K562 (cell line): ENCODE measurements at regions not wholly inside any gene's neighbourhood (a gene's known extent, or its start where the extent isn't known, plus 50 kb on each side); places are given as distances from the start of the nearest gene placed in this dataset.

ENCODE experiments used
- ATAC-seq: fragments of 200-7000 bp; cut with Tn5 transposase; 3 replicates; pipeline ENCODE4 v1.9.1; 2020; ENCODE audit warnings: moderate library complexity
- BruUV-seq: library from RNA; stranded (reverse); fragments of 400-500 nt; replicated peaks from 2 replicates; lab custom pipeline; 2021; lab: Mats Ljungman, UMichigan
- CTCF ChIA-PET: fragments of 300-600 bp; formaldehyde crosslinking; extraction: SDS; loops from one replicate; lab custom pipeline; 2021; ENCODE audit warnings: low intra/inter-chr PET ratio; lab: Yijun Ruan, JAX
- POLR2A ChIA-PET: fragments of 300-600, 350-650 bp; sonication (Branson Sonifier 250); formaldehyde crosslinking; extraction: SDS; loops from one replicate; lab custom pipeline; 2021; ENCODE audit warnings: antibody characterized with exemption, inconsistent platforms; lab: Yijun Ruan, JAX
- DNase-seq, 4 experiments: peaks; one replicate each; pipeline versions ENCODE4 v3.0.0 to v3.0.0-alpha.2; 2011 to 2018; ENCODE audit warnings: low spot score in 3 of 4, mixed read lengths in 3 of 4; ENCODE audit errors: extremely low read depth in 1 of 4
- FAIRE-seq: peaks from 2 replicates; lab custom pipeline; 2011; peaks lifted over from hg19 to GRCh38; lab: Jason Lieb, UNC
- H2AFZ ChIP-seq: 2 replicates; pipeline ENCODE4 v1.6.0; 2011; ENCODE audit warnings: low read depth, low read length, control low read depth, inconsistent platforms
- H3K27ac ChIP-seq: fragments of 200-600 bp; 3 replicates; pipeline ENCODE4 v1.8.0; 2011; ENCODE audit warnings: low read depth, mild to moderate bottlenecking, control low read depth, inconsistent platforms, low read length, moderate library complexity, mixed read lengths; ENCODE audit errors: extremely low read depth
- H3K27me3 ChIP-seq, 2 experiments: fragments of 300-600 bp in 1 of 2; 2 replicates in 1 of 2; 3 replicates in 1 of 2; pipeline versions ENCODE4 v1.6.0 to v1.8.0; 2011; ENCODE audit warnings: inconsistent platforms in 2 of 2, low read length in 2 of 2, mild to moderate bottlenecking in 1 of 2, mixed read lengths in 1 of 2, moderate library complexity in 1 of 2; ENCODE audit not compliant: control insufficient read depth in 2 of 2, insufficient read depth in 2 of 2
- H3K36me3 ChIP-seq: fragments of 300-600 bp; 3 replicates; pipeline ENCODE4 v1.8.0; 2011; ENCODE audit warnings: mild to moderate bottlenecking, low read length, inconsistent platforms; ENCODE audit not compliant: control insufficient read depth, insufficient read depth
- H3K4me1 ChIP-seq, 2 experiments: fragments of 200-600 bp in 1 of 2; replicated peaks in 1 of 2; 2 replicates in 1 of 2; 3 replicates in 1 of 2; pipeline versions ENCODE4 v1.5.1 to v1.8.0; 2011; ENCODE audit warnings: inconsistent platforms in 2 of 2, low read length in 2 of 2, mild to moderate bottlenecking in 1 of 2, mixed read lengths in 1 of 2, moderate library complexity in 1 of 2; ENCODE audit not compliant: control insufficient read depth in 2 of 2, insufficient read depth in 2 of 2
- H3K4me2 ChIP-seq: 2 replicates; pipeline ENCODE4 v1.6.1; 2011; ENCODE audit warnings: low read length, control low read depth, inconsistent platforms, mixed read lengths; ENCODE audit not compliant: insufficient read depth
- H3K4me3 ChIP-seq: fragments of 200-600 bp; sonication (generic), shearing (Covaris generic); 2 replicates; pipeline ENCODE4 v1.5.1; 2016; ENCODE audit warnings: control low read depth, inconsistent platforms
- H3K79me2 ChIP-seq: fragments of 200-600 bp; 3 replicates; pipeline ENCODE4 v1.8.0; 2011; ENCODE audit warnings: low read length, inconsistent platforms; ENCODE audit not compliant: control insufficient read depth, insufficient read depth
- H3K9ac ChIP-seq, 2 experiments: 2 replicates each; pipeline versions ENCODE4 v1.6.0 to v1.6.1; 2011; ENCODE audit warnings: low read depth in 2 of 2, low read length in 2 of 2, control low read depth in 1 of 2, inconsistent platforms in 1 of 2, mild to moderate bottlenecking in 1 of 2, mixed read lengths in 1 of 2; ENCODE audit not compliant: insufficient read depth in 1 of 2
- H3K9me1 ChIP-seq: one replicate; pipeline ENCODE4 v1.6.0; 2011; ENCODE audit warnings: inconsistent platforms, mild to moderate bottlenecking, low read length, moderate library complexity; ENCODE audit not compliant: control insufficient read depth, insufficient read depth
- H3K9me3 ChIP-seq: replicated peaks from 2 replicates; pipeline ENCODE4 v1.5.1; 2011; ENCODE audit warnings: low read depth, low read length, inconsistent platforms; ENCODE audit not compliant: control insufficient read depth, insufficient read depth
- H4K20me1 ChIP-seq: replicated peaks from 2 replicates; pipeline ENCODE4 v1.6.1; 2011; ENCODE audit warnings: low read length, inconsistent platforms, mixed read lengths; ENCODE audit not compliant: control insufficient read depth, insufficient read depth
- ARID3A ChIP-seq: IDR thresholded peaks from 2 replicates; pipeline ENCODE4 v1.6.1; 2012; ENCODE audit warnings: low read depth, low read length, improper control_type of control experiment, borderline replicate concordance
- CCAR2 ChIP-seq: fragments of 200-400 bp; formaldehyde crosslinking; IDR thresholded peaks from 2 replicates; pipeline ENCODE4 v1.6.1; 2017; ENCODE audit warnings: mild to moderate bottlenecking, low read depth, low read length
- ETV6 ChIP-seq, 3 experiments: fragments of 150-350 bp in 1 of 3; sonication (generic) in 1 of 3; formaldehyde crosslinking in 1 of 3; IDR thresholded peaks; 2 replicates each; pipeline versions ENCODE4 v1.6.1 to v1.8.0; 2014 to 2022; ENCODE audit warnings: borderline replicate concordance in 2 of 3, low read depth in 2 of 3, antibody characterized with exemption in 1 of 3, low read length in 1 of 3, mild to moderate bottlenecking in 1 of 3, missing genetic modification reagents in 1 of 3
- FOXK2 ChIP-seq, 2 experiments: fragments of 450-650 bp; IDR thresholded peaks in 1 of 2; conservative IDR thresholded peaks in 1 of 2; 2 replicates each; pipeline ENCODE4 v1.6.1; 2016; ENCODE audit warnings: low read depth in 2 of 2, mild to moderate bottlenecking in 1 of 2
- MAFK ChIP-seq: IDR thresholded peaks from 2 replicates; pipeline ENCODE4 v1.6.1; 2011; ENCODE audit warnings: low read length, improper control_type of control experiment
- MAX ChIP-seq: sonication (generic); formaldehyde crosslinking; IDR thresholded peaks from 2 replicates; pipeline ENCODE4 v1.9.0; 2022; ENCODE audit warnings: mild to moderate bottlenecking, missing genetic modification reagents
- NFATC3 ChIP-seq: fragments of 450-650 bp; IDR thresholded peaks from 2 replicates; pipeline ENCODE4 v1.6.1; 2017; ENCODE audit warnings: mild to moderate bottlenecking
- NONO ChIP-seq, 2 experiments: fragments of 200-400 bp in 1 of 2; fragments of 450-650 bp in 1 of 2; formaldehyde crosslinking in 1 of 2; IDR thresholded peaks; 2 replicates each; pipeline ENCODE4 v1.6.1; 2017; ENCODE audit warnings: low read depth in 2 of 2, mild to moderate bottlenecking in 2 of 2, moderate library complexity in 2 of 2, low read length in 1 of 2
- PML ChIP-seq: IDR thresholded peaks from 2 replicates; pipeline ENCODE4 v1.6.1; 2012; ENCODE audit warnings: low read length, inconsistent platforms
- RB1 ChIP-seq: fragments of 450-650 bp; IDR thresholded peaks from 2 replicates; pipeline ENCODE4 v1.6.1; 2017; ENCODE audit warnings: low read depth, mild to moderate bottlenecking
- RBM17 ChIP-seq: fragments of 200-400 bp; formaldehyde crosslinking; IDR thresholded peaks from 2 replicates; pipeline ENCODE4 v1.6.1; 2017; ENCODE audit warnings: low read depth, mild to moderate bottlenecking, low read length, borderline replicate concordance
- ZC3H4 ChIP-seq: sonication (generic); formaldehyde crosslinking; IDR thresholded peaks from 2 replicates; pipeline ENCODE4 v1.9.0; 2021; ENCODE audit warnings: missing genetic modification reagents, borderline replicate concordance
- ZFX ChIP-seq: sonication (generic); formaldehyde crosslinking; IDR thresholded peaks from 2 replicates; pipeline ENCODE4 v1.8.0; 2022; ENCODE audit warnings: mild to moderate bottlenecking, missing genetic modification reagents, moderate library complexity
- ZNF232 ChIP-seq: sonication (generic); formaldehyde crosslinking; IDR thresholded peaks from 2 replicates; pipeline ENCODE4 v1.8.0; 2022; ENCODE audit warnings: mild to moderate bottlenecking, missing genetic modification reagents
- ZNF695 ChIP-seq: fragments of 450-650 bp; formaldehyde crosslinking; IDR thresholded peaks from 2 replicates; pipeline ENCODE4 v1.4.0; 2020; ENCODE audit warnings: mild to moderate bottlenecking, moderate library complexity
- ZNF75A ChIP-seq: fragments of 450-650 bp; formaldehyde crosslinking; IDR thresholded peaks from 2 replicates; pipeline ENCODE4 v1.4.0; 2020; ENCODE audit warnings: mild to moderate bottlenecking
- WGBS: fragments of 100-300 bp; shearing (Covaris generic); methylation state at CpG from one replicate; pipeline ENCODE4 v1.1.6; 2016; ENCODE audit warnings: low coverage, mixed read lengths; ENCODE audit not compliant: insufficient coverage; ENCODE audit errors: missing lambda C conversion rate; 5-methylcytosine and 5-hydroxymethylcytosine counted together
- in situ Hi-C: fragments of 300-500 bp; cut with MboI; formaldehyde crosslinking; loops from 4 replicates; pipeline ENCODE4 v1.15.0; 2018; ENCODE audit warnings: inconsistent platforms, mixed read lengths
- intact Hi-C: fragments of 100-400 bp; cut with micrococcal nuclease; formaldehyde crosslinking; loops from 2 replicates; pipeline ENCODE4 v1.14.2; 2022
- TF ChIP-seq, protein P1 (sequence below): fragments of 250-450 bp; sonication (Bioruptor Pico); IDR thresholded peaks from 2 replicates; pipeline ENCODE4 v1.5.0; 2021; ENCODE audit warnings: mild to moderate bottlenecking, moderate library complexity

GRCh38 chr9:68637020-68637419 lies 68.0 kb upstream of the PIP5K1B start:
- FAIRE-seq = no peak
- ATAC-seq = no peak
- H3K9me3 ChIP-seq = no peaks in the 10 kb centered on the region
- TF ChIP-seq, protein P1, sequence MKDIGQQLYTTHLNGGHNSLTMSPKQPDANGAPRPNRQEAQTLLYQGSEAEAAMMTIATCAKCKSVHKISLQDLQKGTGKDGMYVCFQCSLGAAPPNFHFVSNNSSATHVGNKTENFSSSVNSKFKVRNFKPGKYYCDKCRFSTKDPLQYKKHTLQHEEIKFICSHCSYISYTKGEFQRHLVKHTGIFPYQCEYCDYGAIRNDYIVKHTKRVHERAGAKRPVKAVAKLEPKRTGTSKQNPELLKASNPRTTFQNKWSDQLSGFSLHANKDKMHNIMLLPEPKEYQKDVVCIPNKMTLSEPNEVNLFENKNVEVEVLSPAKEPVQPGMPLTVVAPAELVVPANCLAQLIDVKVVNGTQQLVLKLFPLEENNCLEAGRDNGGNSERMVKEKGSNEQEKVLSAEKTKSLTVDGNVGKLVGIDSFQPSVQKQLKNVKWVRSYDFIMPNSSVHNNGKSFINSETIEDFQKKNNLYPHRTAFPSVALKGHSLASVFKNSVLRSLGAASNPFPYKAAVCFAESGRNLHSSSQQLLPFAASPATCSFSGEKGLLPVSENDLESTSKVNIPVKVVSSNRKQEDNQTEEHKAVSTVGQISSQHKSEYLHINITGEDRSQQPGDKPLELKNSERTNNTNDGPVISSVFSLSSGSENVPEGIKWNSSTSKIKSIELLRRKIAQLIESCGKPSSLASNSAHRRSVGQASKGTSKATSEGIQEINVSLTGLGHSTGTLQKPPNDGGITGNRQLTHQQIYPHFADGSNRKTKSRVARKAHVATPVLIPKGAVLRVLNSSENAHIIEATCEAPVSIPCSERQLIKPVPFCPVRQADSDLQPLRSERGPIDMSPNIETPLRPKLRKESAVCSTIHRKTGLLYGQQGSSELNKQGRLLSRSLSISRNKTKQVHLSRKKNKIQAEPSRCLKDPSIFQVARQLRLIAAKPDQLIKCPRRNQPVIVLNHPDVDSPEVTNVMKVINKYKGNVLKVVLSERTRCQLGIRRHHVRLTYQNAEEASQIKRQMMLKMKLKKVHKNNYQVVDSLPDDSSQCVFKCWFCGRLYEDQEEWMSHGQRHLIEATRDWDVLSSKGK (CRISPR knock-in tag) = no peak
- TF ChIP-seq ZNF695 (CRISPR knock-in tag) = no peak
- TF ChIP-seq ETV6 (IDR thresholded peaks at IDR 0.05; ENCODE audit: borderline replicate concordance in 1 of 2, low read depth in 2 of 2, low read length in 1 of 2) = no peak
- no peak for TF ChIP-seq ETV6 (CRISPR knock-in tag; IDR thresholded peaks at IDR 0.05; ENCODE audit: borderline replicate concordance)
- TF ChIP-seq CCAR2 = no peak
- TF ChIP-seq ZC3H4 (CRISPR knock-in tag) = no peak
- TF ChIP-seq ZNF75A = no peak
- no peak for TF ChIP-seq MAX
- TF ChIP-seq FOXK2 (conservative IDR thresholded peaks at IDR 0.05 in 1 of 2, IDR thresholded peaks at IDR 0.05 in 1 of 2; ENCODE audit: low read depth in 2 of 2) = no peak
- TF ChIP-seq PML = no peak
- TF ChIP-seq NONO (IDR thresholded peaks at IDR 0.05; ENCODE audit: low read depth in 2 of 2, low read length in 1 of 2) = no peak
- no peak for TF ChIP-seq MAFK
- TF ChIP-seq RB1 = no peak
- TF ChIP-seq ZNF232 = no peak
- TF ChIP-seq NFATC3 = no peak
- no peak for TF ChIP-seq RBM17
- TF ChIP-seq ARID3A = no peak
- no peak for TF ChIP-seq ZFX (CRISPR knock-in tag)
- TF ChIP-seq, all 486 proteins: peak for 0
- Histone ChIP-seq H3K36me3 (no peaks in the 10 kb centered on the region), H3K27me3 (no peaks in the 10 kb centered on the region), H3K9me1 (no peaks in the 10 kb centered on the region), H4K20me1 (no peaks in the 10 kb centered on the region), H3K4me3 (no peak overlapping the region), H3K9ac (no peak overlapping the region), H2AFZ (no peak overlapping the region), H3K79me2 (no peaks in the 10 kb centered on the region), H3K27ac (no peak overlapping the region), H3K4me2 (no peak overlapping the region), H3K4me1 (no peaks in the 10 kb centered on the region)
- no TSS peak for BruUV-seq
- no peak for DNase-seq
- in situ Hi-C loops (no loop called here), intact Hi-C loops (no loop called here)
- ChIA-PET POLR2A (interaction anchor here (0.5 to 1.3 kb wide), 2 partner anchors 14 to 615 kb away, joined by 3 read pairs; no protein-coding TSS in a partner anchor), CTCF (no interaction called here)
- 17% methylated on average over 3 of the region's 3 CpGs for WGBS
